ENCODE measurements at regions not wholly inside any gene's neighbourhood (a gene's known extent, or its start where the extent isn't known, plus 50 kb on each side); places are given as distances from the start of the nearest gene placed in this dataset.

GRCh38 chr2:15049096-15049993 lies 416.8 kb downstream of the LRATD1 start:
- DNase-seq: peak; percentile 13 to 79

DNA sequence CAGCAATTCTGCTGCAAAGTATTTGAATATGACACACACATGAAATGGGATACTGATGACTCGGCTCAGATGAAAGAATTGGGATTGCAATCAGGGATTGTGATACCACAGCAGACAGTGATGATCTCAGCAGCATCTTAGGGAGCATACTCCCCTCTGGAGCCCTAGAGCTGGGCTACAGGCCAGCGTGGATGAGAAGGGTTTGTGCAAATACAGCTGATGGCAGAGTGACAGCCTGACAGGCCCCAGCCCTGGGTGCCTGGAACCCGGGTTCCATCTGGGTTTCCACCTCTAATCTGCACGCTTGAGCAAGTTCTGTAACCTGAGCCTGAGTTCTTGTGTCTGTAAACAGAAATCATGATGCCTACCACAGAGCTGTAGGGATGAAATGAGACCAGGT lies 418.0 kb downstream of the LRATD1 start:
- peak; percentile 73 to 93 for DNase-seq

- no peak for DNase-seq
Measured at GRCh38 chr2:15053542-15053941, 421.0 kb downstream of the LRATD1 start.

DNA sequence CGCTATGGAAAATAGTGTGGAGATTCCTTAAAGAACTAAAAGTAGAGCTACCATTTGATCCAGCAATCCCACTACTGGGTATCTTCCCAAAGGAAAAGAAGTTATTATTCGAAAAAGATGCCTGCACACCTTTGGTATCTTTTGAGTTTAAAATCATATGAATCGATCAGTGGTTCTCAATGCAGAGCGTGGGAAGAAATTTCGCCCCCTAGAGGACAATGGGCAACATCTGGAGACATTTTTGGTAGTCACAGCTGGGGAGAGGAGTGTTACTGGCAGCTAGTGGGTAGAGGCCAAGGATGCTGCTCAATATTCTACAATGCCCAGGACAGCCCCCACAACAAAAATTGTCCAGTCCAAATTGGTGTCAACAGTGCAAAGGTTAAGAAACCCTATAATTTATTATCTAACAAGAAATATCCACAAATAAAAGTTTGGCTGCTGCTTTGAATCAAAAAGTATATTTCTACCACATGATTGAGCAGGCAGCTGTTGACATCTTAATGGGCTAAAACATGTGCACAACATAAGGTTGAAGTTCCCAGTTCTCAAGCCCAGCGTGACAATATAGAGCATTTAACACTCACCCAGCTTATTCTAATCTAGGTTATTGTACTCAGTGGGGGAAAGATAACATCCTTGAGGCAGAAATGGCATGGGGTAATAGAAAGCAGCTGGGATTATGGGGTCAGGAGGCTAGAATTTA lies 425.7 kb downstream of the LRATD1 start:
- DNase-seq: no peak

DNA sequence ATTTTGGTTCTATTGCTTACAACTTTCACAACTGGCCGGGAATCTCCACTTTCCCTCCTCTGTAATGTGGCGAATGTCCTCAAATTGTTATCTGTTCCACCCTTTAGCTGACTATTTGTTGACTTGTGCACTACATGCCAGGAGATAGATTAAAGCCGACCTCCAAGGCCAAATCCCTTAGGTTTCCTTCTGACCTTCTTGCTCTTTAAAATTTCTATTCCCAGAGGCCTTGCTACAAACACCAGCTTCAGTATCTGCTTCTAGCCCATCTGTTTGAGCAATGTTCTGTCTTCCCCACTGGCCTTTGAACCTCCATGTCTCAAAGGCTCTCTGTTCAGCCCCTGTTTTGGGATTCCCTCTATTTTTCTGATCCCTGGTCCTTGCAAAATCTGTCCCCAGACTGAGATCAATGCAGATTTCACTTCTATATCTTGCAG lies 426.2 kb downstream of the LRATD1 start:
- no peak for DNase-seq

- DNase-seq: peak; percentile 56 to 84
Measured at GRCh38 chr2:15059870-15060512, 427.5 kb downstream of the LRATD1 start.

GRCh38 chr2:15061268-15061667 lies 428.8 kb downstream of the LRATD1 start:
- no peak for DNase-seq

DNA sequence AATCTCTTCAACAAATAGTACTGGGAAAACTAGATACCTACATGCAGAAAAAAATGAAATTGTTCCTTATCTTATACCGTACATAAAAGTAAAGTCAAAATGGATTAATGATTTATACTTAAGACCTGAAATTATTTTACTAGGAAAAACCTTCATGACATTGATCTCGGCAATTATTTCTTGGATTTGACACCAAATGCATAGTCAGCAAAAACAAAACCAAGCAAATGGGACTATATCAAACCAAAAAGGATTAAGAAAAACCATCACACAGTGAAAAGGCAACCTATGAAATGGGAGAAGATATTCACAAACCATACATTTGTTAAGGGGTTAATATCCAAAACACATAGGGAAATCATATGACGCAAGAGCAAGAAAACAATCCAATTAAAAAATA lies 433.6 kb downstream of the LRATD1 start:
- no peak for DNase-seq

DNA sequence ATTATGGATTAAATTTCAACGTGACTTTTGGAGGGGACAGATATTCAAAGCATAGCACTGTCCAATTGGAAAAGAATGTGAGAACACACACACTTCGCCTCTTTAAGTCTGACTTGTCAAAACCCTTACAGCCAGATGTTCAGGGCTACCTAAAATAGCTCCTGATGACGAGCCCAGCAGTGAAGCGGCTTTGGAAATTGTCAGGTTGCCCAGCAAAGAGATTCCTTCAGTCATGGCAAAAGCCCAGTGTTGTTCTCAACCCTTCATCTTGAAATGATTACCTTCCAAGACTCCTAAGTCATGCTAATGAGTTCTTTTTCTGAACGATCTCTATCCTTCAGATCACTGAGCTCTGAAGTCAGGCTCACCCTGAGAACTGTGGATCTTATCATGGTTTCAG lies 436.6 kb downstream of the LRATD1 start:
- no peak for DNase-seq

GRCh38 chr2:15072836-15073235 lies 440.3 kb downstream of the LRATD1 start:
- no peak for DNase-seq

GRCh38 chr2:15073664-15074063 lies 441.1 kb downstream of the LRATD1 start:
- DNase-seq: no peak

DNA sequence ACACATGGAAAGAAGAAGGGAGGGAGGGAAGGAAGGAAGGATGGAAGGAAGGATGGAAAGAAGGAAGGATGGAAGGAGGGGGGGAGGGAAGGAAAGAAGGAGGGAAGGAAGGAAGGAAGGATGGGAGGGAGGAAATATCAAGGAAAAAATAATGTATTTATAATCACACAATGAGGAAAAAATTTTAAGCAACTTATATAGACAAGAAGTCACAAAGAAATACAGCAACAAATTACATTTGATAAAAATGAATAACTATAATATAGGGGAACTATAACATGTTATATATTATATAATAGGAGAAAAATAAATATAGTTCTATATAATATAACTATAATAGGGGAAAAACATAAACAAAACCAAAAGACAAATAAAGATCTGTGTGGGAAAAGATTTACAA lies 441.8 kb downstream of the LRATD1 start:
- DNase-seq: no peak

DNA sequence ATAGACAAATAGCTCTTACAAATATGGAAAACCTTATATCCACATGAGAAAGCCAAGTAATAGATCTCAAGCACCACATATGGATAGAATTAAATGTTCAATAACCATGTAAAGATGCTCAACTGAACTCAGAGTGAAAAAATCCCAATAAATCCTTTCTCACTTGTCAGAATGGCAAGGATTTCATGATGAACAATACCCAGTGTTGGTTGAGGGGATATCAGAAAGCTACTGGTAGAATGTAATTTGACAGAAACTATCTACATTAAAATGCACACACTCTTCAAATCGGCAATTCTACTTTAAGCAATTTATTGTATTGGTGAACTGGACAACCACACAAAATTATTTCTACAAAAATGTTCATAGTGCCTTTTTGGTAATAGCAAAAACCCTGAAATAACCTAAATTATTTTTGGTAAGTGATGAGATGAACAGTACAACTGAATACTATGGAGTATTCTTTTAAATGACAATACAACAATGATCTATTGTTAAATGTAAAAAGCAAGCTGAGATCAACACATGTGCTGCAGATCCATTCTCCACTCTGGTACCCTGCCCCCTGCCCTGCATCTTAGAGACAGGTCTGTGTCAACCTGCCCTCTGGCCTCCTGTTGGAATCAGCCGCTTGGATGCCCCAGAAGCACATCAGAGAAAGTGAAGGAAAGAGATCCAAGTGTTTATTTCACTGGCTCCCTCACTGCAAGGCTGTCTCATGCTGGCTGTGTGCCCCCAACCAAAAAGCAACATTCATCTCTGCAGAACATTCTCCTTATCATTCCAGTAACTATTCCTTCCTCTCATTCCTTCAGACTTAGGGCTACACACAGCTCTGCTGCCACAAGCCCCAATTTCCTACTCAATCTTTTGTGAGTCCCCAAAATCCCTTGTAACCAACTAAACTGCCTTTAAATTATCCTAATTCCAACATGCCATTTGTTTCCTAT lies 442.5 kb downstream of the LRATD1 start:
- DNase-seq: no peak

GRCh38 chr2:15076668-15077067 lies 444.2 kb downstream of the LRATD1 start:
- no peak for DNase-seq

GRCh38 chr2:15081356-15081755 lies 448.8 kb downstream of the LRATD1 start:
- no peak for DNase-seq

GRCh38 chr2:15082105-15083058 lies 449.9 kb downstream of the LRATD1 start:
- no peak for DNase-seq

GRCh38 chr2:15084826-15085489 lies 452.4 kb downstream of the LRATD1 start:
- no peak for DNase-seq

DNA sequence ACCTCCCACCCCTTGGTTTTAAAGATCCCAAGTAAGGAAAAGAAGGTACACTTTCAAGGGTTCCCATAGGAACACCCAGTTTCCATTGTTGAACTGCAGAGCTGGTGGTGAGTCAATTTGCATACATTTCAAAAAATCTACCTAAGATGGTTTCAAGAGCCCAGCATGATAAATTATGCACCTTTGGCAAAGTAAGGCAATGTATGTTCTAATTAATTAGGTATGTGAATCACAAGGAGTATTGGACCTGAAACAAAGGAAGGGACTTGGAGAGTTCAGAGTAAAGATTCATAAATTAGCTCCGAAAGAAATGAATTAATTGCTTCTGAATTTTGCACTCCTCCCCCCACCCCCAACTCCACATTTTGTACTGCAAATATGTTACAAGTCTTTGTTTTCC lies 459.7 kb downstream of the LRATD1 start:
- no peak for DNase-seq

GRCh38 chr2:15092691-15093090 lies 460.2 kb downstream of the LRATD1 start:
- no peak for DNase-seq

GRCh38 chr2:15094161-15094560 lies 461.6 kb downstream of the LRATD1 start:
- DNase-seq: peak in 1 of 2 experiments; percentile 10

DNA sequence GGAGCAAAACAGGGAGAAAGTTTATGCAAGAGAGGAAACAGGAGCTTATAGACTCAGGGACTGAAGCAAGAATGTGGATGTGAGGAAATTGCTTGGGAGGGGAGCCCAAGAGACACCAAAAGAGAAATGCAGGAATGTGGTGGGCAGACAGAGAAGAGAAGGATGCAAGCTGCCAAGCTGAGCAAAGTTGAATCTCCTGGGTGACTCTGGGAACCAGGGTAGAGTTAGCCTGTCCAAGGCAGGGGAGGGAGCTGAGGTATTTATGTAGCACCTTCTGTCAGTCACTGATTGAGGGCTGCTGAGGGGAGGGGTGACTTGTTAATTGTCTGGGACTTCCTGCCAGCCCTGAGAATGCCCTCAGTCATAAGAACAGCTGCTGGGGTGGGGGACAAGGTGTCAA lies 464.3 kb downstream of the NBAS start:
- DNase-seq: no peak

Measured in NCI-H2081 (cell line).